Stimulated activated CD4-positive, alpha-beta T cell treated with anti-CD3 and anti-CD28 coated beads, Interleukin-4, amount 100 ng/mL, for 4 hours (primary cell): ENCODE measurements at regions not wholly inside any gene's neighbourhood (a gene's known extent, or its start where the extent isn't known, plus 50 kb on each side); places are given as distances from the start of the nearest gene placed in this dataset.

ENCODE experiments used
- DNase-seq, 2 experiments: peaks; one replicate each; pipeline ENCODE4 v3.0.0-alpha.2; 2020

GRCh38 chr15:47397655-47398054 is 319.6 kb upstream of the SEMA6D start:
- DNase-seq: no peak

DNA sequence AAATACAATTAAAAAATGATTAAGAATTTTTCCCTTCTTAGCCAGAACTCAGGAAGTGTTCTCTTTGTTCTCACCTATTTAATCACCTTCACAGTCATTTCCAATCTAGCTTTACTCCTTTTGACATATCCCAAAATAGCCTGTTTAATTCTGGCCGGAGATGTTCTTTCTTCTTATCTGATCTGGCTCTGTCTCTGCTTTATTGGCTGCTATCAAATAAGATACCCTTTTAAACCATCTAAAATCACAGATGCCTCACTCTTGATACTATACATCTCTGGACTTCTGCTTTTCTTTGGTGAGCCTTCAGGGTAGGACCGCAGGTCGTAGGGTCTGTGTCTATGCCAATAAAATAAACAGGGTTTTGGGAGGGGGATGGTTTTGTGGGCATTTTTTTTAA is 319.2 kb upstream of the SEMA6D start:
- DNase-seq: no peak

DNA sequence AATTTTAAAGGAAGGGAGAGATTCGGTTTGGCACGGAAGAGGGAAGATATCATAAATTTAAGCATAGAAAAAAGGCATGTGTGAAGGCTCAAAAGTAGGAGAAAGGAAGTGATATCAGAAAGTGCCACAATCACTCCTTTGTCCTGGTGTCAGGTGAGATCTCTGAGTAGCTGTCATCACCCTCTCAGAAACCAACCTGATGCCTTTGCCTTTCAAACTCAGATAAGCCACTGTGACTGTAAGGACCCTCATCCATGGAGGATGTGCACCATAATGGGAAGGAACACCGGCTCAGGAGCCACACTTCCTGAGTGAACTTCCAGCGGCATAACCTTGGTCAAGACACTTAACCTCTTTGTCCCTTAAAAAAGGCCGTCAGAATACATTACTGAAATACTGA is 318.7 kb upstream of the SEMA6D start:
- no peak for DNase-seq

DNA sequence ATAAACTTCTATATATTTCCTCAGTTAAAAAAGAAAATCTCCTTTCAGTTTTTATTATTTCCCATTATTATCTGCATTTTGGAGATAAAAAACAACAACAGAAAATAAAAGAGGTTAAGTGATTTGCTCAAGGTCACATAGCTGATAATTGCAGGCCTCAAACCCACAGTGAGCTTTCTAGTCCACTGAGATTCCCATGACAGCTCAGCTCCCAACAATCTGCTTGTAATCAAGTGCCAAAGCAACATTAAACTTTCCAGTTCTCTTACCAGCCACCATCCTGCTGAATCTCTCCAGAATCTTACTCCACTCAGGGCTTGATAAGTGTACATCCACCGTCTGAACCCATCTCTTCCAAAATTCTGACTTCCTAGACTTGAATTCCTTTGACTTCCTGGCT is 318.2 kb upstream of the SEMA6D start:
- no peak for DNase-seq

- DNase-seq: no peak
These were observed 316.7 kb upstream of the SEMA6D start for GRCh38 chr15:47400603-47401002.

- DNase-seq: no peak
These were observed 315.9 kb upstream of the SEMA6D start for GRCh38 chr15:47401427-47401826.

- DNase-seq: no peak
These were observed 314.5 kb upstream of the SEMA6D start for GRCh38 chr15:47402829-47403228.

DNA sequence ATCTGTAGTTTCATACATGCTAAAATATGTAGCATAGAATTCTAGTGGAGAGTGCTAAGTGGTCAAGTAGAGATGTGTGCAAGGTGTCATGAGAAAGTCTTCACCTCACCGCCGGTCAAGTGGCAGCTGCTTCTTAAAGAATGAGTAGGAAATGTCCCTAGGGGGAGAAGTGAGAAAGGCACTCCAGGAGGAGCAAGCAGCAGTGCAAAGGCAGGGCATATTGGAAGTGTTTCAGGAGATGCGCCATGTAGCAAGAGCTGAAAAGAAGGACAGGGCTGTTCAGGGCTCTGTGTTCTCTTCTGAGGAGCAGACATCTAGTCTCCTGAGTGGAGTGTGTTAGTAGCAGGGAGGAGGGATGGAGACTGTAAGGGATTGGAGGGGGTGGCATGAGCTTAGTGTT is 312.4 kb upstream of the SEMA6D start:
- no peak for DNase-seq

- DNase-seq: no peak
These were observed 311.7 kb upstream of the SEMA6D start for GRCh38 chr15:47405365-47406162.

DNA sequence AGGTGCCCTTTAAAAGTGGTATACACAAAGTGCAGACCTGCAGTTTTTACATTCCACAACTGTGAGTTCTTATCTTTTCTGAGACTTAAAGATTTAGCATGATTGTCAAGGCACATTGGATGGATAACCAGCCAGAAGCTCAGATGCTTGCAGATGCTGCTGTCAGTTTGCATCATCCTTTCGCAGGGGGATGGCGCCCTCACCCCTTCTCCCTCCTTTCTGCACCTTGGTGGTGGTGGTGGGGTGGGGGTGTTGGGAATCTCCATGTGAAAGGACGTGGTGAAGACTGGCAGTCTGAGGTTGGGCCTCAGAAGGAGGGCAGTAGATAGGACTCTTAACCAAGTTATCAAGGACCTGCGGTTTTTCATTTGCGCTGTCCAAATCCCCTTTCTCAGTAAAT is 309.6 kb upstream of the SEMA6D start:
- DNase-seq: no peak

GRCh38 chr15:47409038-47409437 is 308.3 kb upstream of the SEMA6D start:
- DNase-seq: no peak

GRCh38 chr15:47409600-47409999 is 307.7 kb upstream of the SEMA6D start:
- no peak for DNase-seq

DNA sequence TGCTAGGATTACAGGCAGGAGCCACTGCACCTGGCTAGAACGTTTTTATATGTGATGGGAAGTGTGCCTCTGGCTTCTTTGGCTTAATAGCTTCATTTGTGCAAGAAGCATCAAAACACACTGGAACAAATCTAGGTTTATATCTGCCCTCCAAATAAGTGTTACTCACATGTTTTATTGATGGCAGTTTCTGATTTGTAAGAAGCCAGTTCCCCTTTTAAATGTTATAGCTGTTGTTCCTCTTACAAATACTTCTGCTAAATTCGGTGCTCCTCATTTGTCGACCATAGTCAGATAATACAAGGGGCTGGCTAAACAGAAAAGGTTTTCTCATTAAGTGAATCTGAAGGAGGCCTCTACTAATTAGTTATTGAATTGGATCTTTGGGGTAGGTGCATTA is 307.1 kb upstream of the SEMA6D start:
- no peak for DNase-seq

DNA sequence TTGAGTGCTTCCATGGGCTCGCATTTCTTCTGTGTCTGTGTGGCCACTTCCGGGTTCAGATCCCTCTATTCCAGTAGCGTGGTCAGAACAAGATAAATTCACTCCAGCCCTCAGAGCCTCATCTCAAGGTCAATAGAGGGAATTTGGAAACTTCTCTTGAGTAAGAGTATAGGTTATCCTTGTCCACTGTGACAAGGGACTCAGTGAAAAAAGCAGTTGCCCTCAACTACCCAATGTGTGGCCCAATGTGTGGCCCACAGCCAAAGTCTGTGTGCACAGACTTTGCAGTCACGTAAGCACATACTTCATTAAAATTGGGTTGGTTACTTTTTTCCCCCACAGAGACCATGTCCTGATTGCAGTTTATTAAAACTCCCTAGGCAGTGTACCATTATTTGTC is 305.6 kb upstream of the SEMA6D start:
- no peak for DNase-seq

DNA sequence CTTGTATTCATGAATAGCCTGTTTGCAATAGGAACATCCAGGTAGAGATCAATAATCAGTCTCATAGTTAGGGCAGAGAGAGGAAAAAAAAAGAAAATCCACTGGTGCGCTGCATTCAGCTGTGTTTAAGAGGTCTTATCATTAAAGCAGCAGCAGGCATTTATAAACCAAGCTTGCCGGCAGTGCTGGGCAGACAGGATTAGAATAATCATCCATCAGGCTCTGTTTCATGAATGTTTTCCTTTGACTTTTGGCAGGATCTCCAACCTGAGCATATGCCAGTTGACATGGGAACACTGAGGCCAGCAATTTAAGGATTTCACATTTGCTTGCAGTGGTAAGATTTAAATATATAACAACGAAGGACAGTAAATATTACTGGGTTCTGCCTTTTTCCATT is 305.2 kb upstream of the SEMA6D start:
- DNase-seq: no peak

DNA sequence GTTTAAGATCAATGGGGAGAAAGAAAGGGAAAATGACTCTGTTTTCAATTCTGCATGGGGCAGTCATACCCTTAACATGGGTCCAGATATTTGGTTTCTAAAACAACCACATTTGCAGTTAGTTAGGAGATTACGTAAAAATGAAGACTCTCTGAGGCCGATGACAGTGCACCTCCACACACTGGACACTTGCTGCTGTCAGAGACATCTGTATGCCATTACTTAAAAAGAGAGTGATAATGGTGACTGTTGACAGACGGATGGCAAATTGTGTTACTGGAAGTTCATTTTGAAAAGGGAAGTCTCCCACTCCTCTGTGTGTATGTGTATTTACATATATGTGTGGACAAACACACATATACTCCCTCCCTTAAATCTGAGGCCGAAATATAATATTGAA is 304.5 kb upstream of the SEMA6D start:
- no peak for DNase-seq

GRCh38 chr15:47414207-47414606 is 303.1 kb upstream of the SEMA6D start:
- DNase-seq: no peak

DNA sequence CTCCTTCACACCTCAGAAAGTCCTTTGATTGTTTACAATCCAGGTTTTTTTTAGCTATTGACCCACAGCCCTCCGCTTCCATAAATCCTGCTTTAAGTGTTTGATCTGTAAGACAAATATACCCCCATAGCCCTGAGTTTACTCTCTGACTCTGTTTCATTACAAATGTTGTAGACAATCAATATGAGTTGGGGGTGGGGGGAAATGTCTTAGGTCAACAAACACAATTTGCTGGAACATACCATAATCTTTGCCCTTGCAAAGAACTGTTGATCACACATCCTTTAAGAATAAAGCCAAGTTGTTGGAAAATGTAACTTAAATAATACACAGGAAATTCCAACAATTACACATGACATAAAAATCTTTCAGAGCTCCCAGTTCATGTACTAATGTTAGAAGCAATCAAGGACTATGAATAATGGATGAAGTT is 301.8 kb upstream of the SEMA6D start:
- no peak for DNase-seq

DNA sequence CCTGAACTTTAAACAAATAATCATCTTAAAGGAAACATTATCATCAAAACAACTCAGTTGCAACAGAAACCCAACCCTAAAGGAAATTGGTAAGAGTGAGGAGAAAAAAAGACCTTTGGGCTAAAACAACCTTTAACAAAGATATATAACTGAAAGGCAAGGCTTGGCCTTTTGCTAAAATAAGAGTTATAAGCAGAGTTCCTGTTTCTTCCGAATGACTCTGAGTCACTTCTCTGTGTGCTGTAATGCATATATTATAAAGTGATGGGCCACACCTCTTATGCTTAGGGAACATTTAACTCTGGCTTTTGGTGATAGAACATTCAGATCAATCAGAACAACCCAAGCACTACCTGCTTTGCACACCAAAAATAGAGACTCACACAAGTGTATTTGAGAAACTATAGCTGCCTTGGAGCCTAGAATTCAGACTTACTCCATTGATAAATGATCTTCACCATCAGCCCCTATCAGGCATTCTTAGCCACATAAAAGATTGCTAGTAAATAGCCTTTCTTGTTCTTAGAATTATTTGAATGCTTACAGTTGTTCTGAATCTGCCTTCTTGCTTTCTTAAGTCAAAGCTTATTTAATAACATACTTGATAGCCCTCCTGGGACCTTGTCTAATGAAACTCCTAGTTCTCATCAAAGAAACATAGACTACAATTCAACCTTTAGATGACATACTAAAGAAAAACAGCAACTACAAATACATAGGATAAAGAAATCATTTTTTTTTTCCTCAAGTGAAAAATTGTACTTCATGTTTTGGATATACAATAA is 294.2 kb upstream of the SEMA6D start:
- DNase-seq: no peak

DNA sequence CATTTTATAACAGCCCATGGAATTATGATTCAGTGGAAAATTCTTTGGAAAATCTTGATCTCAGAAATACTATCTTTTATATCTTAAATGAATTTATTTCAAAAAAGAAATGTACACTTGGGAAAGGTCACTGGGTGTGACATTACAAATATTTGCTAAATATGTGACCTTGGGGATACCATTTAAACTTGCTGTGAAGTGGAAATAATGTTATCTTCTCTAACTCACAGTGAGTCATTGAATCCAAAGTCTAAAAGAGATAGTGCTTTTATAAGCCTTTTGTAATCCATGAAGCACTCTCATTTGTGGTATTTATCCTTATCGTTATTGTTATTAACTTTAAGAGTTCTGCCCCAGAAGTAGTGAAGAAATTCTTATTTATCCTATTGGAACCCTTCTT is 289.8 kb upstream of the SEMA6D start:
- no peak for DNase-seq

GRCh38 chr15:47429376-47429775 is 287.9 kb upstream of the SEMA6D start:
- DNase-seq: no peak

- DNase-seq: no peak
These were observed 285.8 kb upstream of the SEMA6D start for GRCh38 chr15:47431501-47431900.

DNA sequence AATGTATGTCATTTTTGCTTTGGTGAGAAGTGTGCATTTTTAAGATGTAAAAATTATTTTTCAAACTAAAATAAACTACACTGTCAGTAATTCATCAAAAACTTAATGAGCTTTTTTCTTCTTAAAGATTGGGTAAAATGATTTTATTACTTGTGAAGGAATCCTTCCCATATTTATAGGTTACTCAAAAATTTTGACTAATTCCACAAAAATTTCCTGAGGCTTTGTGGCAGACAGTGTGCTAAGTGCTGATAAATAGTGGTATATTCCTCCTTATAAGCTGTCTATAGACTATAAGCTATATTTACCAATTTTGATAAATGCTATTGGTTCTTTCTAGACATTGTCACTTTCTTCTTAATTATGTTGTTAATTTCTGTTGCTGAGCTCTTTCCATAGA is 284.5 kb upstream of the SEMA6D start:
- DNase-seq: no peak

DNA sequence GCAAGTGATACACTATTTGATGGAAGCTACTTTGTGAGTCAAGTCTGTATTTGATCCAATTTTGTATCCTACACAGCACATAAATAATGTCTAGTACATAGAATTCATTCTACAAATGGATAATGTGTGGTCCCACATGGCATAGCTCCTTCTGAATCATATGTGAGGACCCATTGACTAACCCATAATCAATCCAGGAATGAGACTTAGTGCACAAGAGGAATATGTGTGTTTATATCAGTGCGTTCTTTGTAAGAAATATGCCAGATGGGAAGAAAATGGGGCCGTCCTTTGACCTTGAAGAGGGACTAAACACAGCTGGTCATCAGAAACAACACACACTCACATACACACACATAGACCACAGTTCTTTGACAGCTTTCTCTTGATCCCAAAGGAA is 282.7 kb upstream of the SEMA6D start:
- DNase-seq: no peak

DNA sequence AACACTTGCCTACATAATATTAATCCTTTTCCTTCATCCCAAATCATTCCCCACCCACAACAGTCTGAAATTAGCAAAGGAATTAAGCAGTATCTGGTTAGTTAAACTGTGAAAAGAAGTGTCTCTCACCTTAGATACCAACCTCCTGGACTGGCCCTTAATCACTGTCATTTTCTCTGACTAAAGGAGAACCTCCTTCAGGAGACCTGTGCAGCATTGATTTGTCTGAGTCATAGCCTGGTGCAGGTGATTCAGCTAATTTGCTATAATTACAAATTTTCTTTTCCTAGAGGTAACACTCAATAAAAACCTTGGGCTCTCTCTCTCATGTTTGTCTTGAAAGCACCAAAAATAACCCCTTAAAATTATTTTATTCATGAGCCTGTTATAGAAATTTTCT is 279.8 kb upstream of the SEMA6D start:
- DNase-seq: no peak
